ENCODE measurements at regions not wholly inside any gene's neighbourhood (a gene's known extent, or its start where the extent isn't known, plus 50 kb on each side); places are given as distances from the start of the nearest gene placed in this dataset.

DNA sequence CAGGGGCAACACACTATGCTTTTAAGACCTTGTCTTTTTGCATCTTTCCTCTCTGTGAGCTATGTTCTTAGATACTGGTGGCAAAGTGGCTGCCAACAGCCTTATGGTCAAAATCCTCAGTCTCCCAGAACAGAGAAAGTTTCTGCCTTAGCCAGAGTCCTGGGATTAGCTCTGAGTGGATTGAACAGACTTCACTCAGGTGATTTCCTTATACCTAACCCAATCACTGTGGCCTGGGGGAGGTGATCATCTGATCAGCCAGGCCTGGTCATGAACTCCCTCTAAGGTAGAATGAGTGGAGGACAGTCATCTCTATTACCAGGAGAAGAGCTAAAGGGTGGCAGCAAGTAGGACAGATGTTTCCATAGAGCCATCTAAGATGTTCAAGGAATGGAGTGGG, 218.5 kb upstream of the E2F8 start:
- no peak for DNase-seq

DNA sequence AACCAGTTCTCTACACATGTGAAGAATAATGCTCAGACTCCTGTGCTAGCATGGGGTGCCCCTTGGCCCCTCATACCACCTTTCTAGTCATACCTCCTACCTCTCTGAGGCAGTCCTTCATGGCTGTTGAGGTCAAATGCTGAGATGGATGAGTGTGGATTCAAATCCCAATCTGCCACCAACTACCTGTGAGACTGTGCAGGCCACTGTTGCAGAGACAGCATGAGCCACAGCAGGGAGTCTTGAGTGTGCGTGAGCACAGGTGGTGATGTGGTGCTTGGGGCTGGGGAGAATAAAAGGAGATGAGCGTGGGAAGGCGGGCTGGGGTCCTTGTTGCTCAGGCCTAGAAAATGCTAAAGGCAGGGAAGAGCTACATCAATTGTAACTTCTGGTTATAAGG, 218.0 kb upstream of the E2F8 start:
- no peak for DNase-seq

DNA sequence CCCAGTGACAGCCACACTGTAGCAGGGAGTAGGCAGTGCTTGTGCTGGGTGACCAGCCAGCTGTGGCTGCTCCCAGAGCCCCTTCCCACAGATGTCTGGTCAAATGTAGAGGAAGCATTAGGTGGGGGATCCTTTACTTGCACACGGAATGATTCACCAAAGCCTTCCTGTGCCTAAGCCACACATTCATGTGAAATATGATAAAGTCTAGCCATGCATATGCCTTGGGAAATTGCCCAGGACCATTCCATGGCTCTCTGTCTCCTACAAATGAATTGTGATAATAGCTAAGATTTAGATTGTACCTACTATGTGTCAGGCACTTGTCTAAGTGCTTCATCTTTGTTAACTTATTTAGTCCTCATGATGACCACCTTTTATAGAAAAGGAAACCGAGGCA, 217.5 kb upstream of the E2F8 start:
- DNase-seq: no peak

DNA sequence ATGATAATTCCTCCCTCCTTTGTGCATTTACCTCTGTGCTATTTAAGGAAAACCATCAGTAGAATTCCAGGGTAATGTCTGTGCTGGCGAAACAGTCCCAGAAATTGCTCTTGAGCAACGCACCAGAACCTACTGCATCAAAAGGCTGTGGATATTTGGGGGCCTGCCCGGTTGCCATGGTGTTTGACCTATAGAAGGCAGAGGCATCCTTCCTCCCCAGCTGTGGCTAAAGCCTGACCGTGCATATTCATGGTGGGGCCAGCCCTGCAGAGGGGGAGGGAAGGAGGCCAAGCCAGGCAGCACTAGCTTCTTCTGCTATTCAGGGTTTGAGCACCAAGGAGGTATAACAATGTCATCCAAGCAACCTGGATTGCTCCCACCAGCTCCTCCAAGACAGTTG, 215.0 kb upstream of the E2F8 start:
- DNase-seq: no peak

DNA sequence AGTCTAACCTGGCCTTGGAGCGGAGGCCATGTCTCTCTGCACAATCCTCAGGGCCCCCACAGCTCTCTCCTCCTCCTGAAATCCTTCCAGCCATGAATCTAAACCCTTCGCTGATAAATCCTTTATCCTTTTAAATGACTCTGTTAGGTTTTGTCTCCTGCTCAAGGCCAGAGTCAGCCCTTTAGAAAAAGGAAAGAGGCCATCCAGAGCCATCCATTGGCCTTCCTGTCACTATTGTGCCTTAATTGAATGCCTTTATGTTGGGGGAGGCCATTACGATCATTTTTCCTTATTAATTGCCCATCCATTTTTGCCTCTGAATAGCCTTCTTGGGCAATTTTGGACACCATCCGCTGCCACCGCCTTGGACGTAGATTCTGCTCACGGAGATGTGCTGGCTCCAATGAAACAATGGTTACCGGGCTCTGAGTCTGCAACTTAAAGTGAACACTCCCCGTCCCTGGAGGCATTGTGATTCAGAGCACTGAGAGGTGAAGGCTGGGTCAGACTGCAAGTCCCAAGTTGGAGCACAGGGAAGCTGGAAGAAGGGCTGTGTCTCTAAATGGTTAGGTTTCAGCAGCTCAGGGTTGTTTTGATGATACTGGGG, 213.0 kb upstream of the E2F8 start:
- DNase-seq: no peak

DNA sequence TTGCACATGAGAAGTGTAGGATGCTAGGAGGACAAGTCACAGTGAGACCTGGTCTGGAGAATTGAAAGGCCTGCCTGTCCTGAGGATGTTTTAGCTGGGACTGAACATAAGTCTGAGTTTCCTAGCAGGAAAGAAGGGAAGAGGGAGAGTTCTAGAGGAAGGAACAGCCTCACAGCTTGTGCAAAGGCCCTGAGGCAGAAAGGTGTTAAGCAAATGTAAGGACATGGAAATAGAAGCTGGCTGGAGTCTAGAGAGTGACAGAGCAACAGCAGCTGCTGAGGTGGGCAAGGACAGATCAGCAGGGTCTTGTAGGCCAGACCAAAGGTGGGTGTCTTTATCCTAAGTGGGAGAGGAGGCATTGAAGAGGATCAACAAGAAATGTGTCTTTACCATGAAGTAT, 210.9 kb upstream of the E2F8 start:
- DNase-seq: no peak

DNA sequence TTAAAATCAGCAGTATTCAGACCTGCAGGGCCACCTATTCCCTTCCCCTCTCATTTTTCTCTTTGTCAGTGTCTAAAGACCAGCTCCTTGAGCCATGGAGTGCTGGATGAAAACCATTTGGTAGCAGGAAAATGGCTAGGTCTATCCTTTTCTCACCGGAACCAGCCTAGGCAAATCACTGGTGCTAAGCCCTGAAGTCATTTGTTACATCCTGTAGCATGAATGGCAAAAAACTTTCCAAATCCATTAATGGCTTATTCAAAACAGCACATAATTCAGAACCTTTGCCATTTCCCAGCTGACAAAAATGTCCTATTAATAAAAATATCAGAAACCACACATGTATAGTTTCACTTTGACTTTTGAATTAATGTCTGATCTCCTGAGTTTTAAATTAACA, 209.5 kb upstream of the E2F8 start:
- DNase-seq: no peak

DNA sequence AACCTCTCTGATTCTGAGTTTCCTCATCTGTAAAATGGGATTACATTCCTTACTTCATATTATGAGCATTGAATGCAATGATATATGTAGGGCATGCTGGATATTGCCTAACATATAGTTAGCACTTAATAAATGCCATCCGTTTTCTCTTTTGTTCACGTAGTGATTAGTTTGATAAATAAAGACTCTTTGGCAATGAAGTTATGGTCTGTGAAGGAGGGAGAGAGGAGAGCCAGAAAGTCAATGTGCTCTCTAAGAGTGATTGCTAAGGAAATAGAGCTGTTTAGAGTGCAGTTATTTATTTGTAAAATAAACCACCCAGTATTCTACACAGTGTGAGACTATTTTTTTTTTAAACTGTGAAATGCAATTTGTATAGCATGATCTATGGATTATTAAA, 207.9 kb upstream of the E2F8 start:
- DNase-seq: no peak

DNA sequence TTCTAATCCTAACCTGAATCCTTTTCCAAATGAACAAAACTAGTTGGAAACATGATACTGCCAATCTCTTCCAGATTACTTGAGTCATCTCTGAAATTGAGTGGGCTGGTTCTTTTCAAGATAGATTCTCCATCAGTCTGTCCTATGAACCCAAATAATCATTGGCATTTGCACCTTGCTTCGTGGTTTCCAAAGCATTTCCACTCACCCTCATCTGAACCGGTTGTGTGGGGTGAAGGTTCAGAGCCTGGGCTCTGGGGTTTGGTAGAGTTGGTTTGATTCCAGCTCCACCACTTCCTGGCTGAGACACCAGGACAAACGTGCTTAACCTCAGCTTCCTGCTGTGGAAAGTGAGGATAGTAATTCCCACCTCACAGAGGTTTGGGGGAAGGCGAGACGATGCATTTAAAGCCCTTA, 206.4 kb upstream of the E2F8 start:
- no peak for DNase-seq

DNA sequence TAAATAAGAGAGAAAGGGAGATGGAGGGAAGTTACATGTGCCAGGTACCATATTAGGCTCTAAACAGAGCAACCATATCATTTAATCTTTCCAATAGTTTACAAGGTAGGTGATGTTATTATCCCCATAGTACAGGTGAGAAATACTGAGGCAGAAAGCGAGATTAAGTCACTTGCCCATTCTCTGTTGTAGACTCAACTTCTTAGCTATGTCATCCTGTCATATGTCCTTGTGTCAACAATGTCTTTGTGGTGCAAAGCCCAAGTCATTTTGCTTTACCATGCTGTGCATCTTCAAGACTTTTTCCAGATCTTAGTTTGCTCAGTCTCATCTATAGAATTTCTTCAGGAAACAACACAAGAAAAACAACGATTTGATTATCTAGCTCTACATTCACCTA, 205.0 kb upstream of the E2F8 start:
- no peak for DNase-seq

DNA sequence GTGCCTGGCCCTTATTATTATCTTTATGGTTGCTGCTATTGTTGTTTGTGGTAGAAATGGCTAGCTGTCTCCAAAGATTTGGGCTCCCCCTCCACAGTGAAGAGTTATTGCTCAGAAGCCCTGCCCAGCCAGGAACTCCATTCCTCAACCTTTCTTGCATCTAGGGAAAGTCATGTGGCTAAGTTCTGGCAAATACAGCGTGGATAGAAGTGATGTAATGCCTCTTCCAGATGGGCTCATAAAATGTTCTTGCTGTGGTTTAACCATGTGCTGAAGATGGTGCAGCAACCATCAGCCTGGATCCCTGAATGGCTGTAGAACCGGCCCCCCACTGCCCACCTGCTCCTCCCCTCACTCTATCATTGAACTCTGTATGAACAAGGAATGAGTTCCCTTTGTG, 203.5 kb upstream of the E2F8 start:
- no peak for DNase-seq

DNA sequence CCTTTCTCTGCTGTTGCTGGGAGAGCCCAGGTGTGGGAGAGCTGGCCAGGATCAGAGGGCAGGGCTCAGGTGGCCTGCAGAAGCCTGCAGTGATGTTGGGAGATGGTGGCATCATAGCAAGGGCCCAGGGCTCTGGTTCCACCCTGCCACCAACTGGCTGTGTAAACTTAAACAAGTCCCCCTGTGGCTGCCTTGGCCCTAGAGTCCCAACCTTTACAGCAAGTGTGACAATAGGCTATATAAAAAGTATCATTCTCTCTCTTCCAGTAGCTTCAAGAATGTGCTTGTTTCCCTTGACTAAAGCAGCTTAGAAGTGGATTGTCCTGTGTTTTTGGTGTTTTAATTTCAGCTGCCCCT, 201.8 kb upstream of the E2F8 start:
- DNase-seq: no peak

DNA sequence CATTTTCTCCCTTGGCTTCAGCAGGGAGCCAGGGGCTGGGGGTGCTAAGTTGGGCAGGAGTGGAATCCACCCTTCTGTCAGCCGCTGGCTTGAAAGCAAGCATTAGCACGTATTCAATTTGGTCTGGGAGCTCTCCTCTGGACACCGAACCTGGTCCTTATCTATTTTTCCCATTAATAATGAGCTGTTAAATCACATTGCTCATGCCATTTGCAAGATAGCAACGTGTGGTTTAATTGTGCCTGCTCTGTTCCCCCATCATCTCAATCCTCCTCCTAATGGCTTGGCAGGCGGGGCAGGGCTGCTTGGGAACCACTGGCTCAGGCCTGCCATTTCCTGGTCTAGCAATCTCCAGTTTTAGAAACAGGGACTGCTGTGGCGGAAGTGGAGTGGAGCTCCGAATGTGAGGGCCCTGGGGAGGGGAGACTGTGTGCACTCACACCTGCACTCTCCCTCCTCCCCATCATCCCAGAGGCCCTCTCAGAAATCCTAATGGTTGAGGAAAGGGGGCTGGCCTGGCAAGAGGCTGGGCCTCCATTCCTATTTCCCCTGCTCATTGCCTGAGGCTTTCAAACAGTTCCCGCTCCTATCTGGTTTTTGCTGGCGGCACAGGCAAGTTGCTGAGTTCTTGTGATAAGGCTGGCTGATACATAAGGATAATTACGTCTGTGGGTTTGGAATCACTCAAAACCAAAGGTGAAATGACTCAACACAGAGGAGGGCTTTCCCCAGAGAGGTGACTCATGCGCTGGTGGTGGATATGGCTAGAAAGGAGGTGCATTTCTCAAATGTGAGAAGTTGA, 201.2 kb upstream of the E2F8 start:
- no peak for DNase-seq

DNA sequence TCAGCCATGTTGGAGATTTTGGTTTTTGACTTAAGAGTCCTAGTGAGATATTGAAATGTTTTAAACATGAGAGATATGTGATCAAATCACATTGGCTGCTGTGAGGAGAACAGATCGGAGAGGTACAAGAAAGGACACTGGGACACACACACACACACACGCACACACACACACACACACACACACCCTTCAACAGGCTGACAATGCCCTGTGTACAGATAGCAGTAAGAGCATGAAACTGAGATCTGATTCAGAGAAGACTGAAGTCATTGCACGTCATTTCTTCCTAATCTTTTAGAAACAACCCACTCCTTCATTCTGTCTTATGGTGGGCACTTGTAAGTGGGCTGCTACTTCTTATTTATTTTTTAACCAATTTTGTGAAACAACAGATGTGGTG, 200.5 kb upstream of the E2F8 start:
- no peak for DNase-seq

DNA sequence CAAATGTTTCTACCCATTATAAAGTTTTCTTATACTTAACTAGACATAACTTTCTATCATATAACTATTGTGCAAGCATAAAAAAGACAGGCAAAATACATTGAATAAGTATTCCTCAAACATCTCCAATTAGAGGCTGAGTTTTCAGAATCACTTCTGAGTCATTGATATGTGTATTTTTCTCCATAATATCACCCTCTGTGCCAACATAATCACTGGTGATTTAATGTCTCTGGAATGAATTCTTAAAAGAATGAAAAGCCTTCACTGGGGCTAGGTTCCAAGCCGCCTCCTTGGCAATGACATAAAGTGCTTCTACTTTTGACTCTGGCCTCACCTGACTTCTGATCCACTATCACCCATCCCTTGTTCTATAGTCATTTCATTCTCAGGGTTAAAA, 197.0 kb upstream of the E2F8 start:
- no peak for DNase-seq

DNA sequence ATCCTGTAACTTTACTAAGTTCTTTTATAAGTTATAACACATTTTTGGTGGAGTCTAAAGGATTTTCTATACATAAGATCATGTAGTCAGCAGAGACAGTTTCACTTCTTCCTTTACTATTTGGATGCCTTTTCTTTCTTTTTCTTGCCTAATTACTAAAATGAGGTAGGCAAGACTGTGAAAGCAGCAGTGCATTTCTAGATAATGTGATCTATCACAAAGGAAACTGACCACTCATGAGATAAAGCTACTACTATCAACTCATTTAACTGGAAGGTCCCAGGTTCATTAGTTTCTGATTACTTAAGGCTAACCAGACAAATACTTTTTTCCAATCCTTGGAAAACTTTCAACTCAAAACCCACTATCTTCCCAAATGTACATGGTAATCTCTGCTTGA, 196.2 kb upstream of the E2F8 start:
- DNase-seq: no peak

DNA sequence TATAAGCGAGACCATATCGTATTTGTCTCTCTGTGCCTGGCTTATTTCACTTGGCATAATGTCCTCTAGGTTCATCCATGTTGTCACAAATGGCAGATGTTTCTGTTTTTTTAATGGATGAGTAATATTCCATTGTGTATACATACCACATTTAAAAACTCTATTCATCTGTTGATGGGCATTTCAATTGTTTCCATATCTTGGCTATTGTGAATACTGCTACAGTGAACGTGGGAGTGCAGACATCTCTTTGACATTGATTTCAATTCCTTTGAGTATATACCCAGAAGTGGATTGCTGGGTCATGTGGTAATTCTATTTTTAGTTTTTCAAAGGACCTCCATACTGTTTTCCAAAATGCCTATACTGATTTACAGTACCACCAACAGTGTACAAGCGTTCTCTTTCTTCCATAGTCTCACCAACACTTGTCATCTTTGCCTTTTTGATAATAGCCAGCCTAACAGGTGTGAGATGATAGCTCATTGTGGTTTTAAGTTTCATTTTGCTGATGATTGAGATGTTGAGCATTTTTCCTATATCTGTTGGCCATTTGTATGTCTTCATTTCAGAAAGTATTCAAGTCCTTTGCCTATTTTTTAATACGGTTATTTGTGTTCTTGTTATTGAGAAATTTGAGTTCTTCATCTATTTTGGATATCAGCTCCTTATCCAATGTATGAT, 194.7 kb upstream of the E2F8 start:
- no peak for DNase-seq

DNA sequence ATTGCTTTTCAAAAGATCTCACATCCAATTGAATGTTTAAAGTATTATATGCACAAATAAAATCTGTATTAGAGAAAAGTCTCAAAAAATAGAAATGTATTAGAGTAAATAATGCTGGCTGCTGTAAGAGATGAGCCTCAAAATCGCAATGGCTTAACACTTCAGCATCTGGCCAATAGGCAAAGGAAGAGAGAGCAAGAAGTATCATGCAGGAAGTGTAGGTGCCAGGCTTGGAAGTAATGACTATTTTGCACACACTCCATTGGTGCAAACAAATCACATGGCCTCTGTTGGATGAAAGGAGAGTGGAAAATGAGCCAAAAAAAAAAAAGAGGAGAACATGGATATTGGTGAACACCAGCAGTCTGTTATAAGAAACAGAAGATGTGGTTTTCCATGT, 193.0 kb upstream of the E2F8 start:
- DNase-seq: no peak

DNA sequence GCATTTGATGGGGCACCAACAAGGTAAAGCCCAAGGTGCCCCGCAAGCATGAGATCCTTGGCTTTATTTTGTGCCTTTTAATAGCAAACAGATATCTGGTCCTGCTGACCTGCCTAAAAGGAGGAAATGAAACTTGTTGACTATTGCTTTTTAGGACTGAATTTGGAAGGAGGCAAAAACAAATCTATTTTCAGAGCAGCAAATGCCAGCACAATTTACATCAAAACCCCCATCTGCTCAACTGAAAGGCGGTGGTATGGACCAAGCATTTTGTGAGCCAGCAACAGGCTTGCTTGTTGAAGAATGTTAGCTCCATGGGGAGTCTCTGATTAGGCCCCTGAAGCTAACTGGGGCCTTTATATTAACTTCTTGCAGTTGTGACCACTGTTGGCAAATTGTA, 192.6 kb upstream of the E2F8 start:
- no peak for DNase-seq

DNA sequence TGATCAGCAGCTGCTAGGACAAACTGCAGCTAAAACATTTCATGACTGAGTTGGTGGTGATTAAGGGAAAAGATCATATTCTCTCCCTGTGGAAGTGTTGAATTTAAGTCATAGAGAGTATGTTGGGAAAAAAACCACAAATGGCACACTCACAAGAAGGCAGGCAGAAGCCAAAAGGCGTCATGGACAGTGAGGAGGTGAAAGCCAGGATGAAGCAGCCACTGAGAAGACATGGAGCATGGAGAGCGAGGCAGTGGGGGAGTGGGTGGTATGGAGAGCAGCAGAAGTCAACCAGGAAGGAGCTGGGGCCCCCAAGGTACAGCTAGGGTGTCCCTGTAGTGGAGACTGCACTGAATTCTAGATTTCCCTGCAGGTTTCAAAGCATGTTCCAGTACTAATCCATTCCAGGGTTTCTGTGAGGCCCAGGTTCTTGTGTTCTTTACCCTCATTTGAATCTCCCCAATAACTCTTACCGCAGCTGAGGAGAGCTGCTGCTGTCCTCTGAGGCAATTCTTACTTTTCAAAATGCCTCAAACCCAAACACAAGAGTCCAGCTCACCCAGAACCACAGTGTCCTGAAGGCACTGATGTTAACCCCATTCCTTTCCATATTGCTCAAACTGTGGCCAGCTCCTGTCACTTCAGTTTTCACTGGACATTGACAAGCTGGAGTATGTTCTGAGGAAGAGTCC, 191.8 kb upstream of the E2F8 start:
- DNase-seq: no peak

DNA sequence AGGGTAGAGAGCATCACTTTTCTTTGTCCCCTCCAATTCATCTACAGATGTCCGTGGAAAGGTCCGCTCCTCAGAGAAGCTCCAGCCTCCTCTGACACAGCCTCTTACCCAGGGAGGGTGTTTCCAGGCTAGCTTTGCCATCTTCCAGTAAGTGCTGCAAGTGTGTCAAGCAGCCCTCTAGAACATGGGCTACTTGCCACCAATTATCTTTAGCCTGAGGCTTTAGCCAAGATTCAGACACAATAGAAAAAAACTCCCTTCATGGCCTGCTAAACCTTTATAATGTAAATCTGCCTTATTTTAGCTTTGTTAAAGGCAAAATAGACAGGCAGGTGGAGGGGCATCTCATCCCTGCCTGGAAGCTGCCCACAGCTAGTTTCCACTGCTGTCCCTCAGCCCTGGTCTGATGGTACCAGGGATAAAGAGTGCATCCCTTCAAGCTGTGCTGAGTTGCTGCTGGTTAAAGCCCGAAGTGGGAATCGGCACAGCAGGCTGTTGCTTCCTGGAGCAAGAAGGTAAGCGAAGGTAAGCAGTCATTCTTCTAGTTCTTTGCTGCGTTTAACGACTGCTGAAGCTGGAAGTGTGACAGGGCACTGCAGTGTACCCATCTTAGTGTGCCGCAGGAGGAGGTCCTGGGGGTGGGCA, 190.1 kb upstream of the E2F8 start:
- no peak for DNase-seq

DNA sequence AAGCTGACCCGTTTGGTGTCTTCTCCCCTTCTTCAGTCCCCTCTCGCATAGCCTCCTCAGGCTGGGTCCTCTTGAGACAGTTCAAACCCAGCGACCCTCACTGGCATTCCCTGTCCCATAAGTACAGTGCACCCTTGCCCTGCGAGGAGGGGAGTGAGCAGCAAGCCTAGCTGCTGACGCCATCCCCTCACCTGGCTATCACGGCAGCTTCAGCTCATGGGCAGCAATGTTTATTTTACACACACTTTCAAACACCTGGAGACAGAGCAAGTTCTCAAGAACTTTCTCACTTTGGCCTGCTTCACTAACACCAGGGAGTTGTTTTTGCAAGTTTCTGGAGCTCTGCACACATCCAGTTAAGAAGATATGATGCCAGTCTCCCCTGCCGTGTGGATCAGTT, 189.6 kb upstream of the E2F8 start:
- no peak for DNase-seq

DNA sequence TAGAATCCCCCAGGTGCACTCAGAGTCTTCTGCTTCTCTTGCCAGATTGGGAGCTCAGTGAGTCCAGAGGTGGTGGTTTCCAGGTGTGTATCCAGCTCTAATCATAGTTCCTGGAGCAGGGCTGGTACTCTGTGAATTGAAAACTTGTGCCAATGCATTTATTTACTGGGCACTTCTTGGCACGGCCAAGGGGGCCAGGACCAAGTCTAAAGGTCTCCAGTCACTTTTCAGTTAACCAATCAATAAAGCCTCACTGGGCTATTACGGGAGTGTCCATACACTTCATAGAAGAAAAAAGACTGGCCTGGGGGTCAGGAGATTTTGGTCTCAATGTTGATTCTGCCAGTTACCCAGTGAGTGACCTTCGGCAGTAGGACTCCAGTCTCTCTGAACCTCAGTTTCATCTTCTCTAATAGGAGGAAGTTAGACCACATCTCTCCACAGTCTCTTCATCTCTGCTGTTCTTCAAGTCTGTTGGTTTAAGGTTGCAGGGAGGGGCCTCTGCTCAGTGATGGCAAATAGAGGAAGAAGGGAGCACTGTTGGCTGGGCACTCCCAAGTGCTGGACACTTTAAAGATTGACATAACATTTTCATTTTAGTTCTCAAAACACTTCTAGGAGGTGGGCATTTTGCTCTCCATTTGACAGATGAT, 188.5 kb upstream of the E2F8 start:
- no peak for DNase-seq
